GM12878 (cell line): ENCODE measurements at regions not wholly inside any gene's neighbourhood (a gene's known extent, or its start where the extent isn't known, plus 50 kb on each side); places are given as distances from the start of the nearest gene placed in this dataset.

Source experiments
- ATAC-seq: fragments of 200-7000 bp; cut with Tn5 transposase; 3 replicates; pipeline ENCODE4 v1.9.1; 2020; ENCODE audit warnings: mild to moderate bottlenecking, moderate library complexity
- BruUV-seq: library from RNA; stranded (reverse); fragments of 400-500 nt; replicated peaks from 2 replicates; lab custom pipeline; 2021; lab: Mats Ljungman, UMichigan
- CTCF ChIA-PET: fragments of 300-600 bp; sonication (Branson Sonifier 250); formaldehyde crosslinking; extraction: SDS; loops from one replicate; lab custom pipeline; 2021; ENCODE audit warnings: inconsistent platforms; lab: Yijun Ruan, JAX
- POLR2A ChIA-PET: fragments of 350-600 bp; formaldehyde crosslinking; extraction: SDS; loops from one replicate; lab custom pipeline; 2021; ENCODE audit warnings: inconsistent platforms; lab: Charles Lee
- RAD21 ChIA-PET: fragments of 300-600 bp; sonication (Branson Sonifier 250); formaldehyde crosslinking; loops from one replicate; lab custom pipeline; 2023; ENCODE audit warnings: antibody characterized with exemption; ENCODE audit not compliant: unreplicated experiment; lab: Charles Lee
- SMC1A ChIA-PET: fragments of 300-600 bp; sonication (Branson Sonifier 250); formaldehyde crosslinking; loops from one replicate; lab custom pipeline; 2023; ENCODE audit not compliant: unreplicated experiment, uncharacterized antibody; lab: Charles Lee
- DNase-seq: peaks from one replicate; pipeline ENCODE4 v3.0.0-alpha.2; 2011; ENCODE audit warnings: low read depth, low spot score
- FAIRE-seq: peaks from 3 replicates; lab custom pipeline; 2011; peaks lifted over from hg19 to GRCh38; lab: Jason Lieb, UNC
- H2AFZ ChIP-seq: 2 replicates; pipeline ENCODE4 v1.6.0; 2011; ENCODE audit warnings: low read depth, low read length, control low read depth; ENCODE audit not compliant: control insufficient read depth
- H3K27ac ChIP-seq: 2 replicates; pipeline ENCODE4 v1.5.1; 2011; ENCODE audit warnings: control low read depth; ENCODE audit not compliant: control insufficient read depth, insufficient read depth
- H3K27me3 ChIP-seq, 2 experiments: replicated peaks in 1 of 2; 2 replicates each; pipeline versions ENCODE4 v1.6.0 to v1.6.1; 2011; ENCODE audit warnings: low read length in 1 of 2; ENCODE audit not compliant: control insufficient read depth in 2 of 2, insufficient read depth in 2 of 2
- H3K36me3 ChIP-seq, 2 experiments: 2 replicates each; pipeline ENCODE4 v1.5.1; 2011; ENCODE audit warnings: low read length in 1 of 2; ENCODE audit not compliant: control insufficient read depth in 2 of 2, insufficient read depth in 2 of 2
- H3K4me1 ChIP-seq: 2 replicates; pipeline ENCODE4 v1.6.1; 2011; ENCODE audit warnings: mild to moderate bottlenecking, low read length, moderate library complexity, mixed read lengths; ENCODE audit not compliant: control insufficient read depth, insufficient read depth
- H3K4me2 ChIP-seq: 2 replicates; pipeline ENCODE4 v1.6.0; 2011; ENCODE audit warnings: control low read depth; ENCODE audit not compliant: control insufficient read depth, insufficient read depth
- H3K4me3 ChIP-seq: fragments of 200-600 bp; sonication (generic); 2 replicates; pipeline ENCODE4 v1.5.1; 2016
- H3K79me2 ChIP-seq: 2 replicates; pipeline ENCODE4 v1.6.0; 2011; ENCODE audit warnings: low read length; ENCODE audit not compliant: control insufficient read depth, insufficient read depth
- H3K9ac ChIP-seq: 2 replicates; pipeline ENCODE4 v1.8.0; 2011; ENCODE audit warnings: low read length, control low read depth, mixed read lengths; ENCODE audit not compliant: control insufficient read depth, insufficient read depth
- H3K9me3 ChIP-seq: replicated peaks from 3 replicates; pipeline ENCODE4 v1.5.1; 2011; ENCODE audit warnings: mild to moderate bottlenecking, low read length; ENCODE audit not compliant: control insufficient read depth, insufficient read depth
- H4K20me1 ChIP-seq: 2 replicates; pipeline ENCODE4 v1.6.0; 2011; ENCODE audit not compliant: control insufficient read depth, insufficient read depth
- BCLAF1 ChIP-seq: fragments of 450-650 bp; IDR thresholded peaks from 2 replicates; pipeline ENCODE4 v1.6.1; 2017; ENCODE audit warnings: antibody characterized with exemption, mild to moderate bottlenecking, moderate library complexity
- EED ChIP-seq: sonication (generic); IDR thresholded peaks from 2 replicates; pipeline ENCODE4 v1.6.1; 2016; ENCODE audit warnings: antibody characterized with exemption, low read depth
- FOXM1 ChIP-seq: IDR thresholded peaks from 2 replicates; pipeline ENCODE4 v1.6.1; 2012; ENCODE audit warnings: low read depth, mild to moderate bottlenecking, inconsistent platforms, low read length, moderate library complexity
- POLR2AphosphoS5 ChIP-seq: IDR thresholded peaks from 2 replicates; pipeline ENCODE4 v1.6.1; 2011; ENCODE audit warnings: mild to moderate bottlenecking, low read length, inconsistent platforms
- PRDM15 ChIP-seq: fragments of 450-650 bp; formaldehyde crosslinking; IDR thresholded peaks from 2 replicates; pipeline ENCODE4 v1.4.0; 2020; ENCODE audit warnings: mild to moderate bottlenecking, moderate library complexity
- RBBP5 ChIP-seq: fragments of 200-600 bp; sonication (generic); conservative IDR thresholded peaks from 2 replicates; pipeline ENCODE4 v1.6.1; 2016
- ZBTB33 ChIP-seq: fragments of 450-650 bp; IDR thresholded peaks from 2 replicates; pipeline ENCODE4 v1.6.1; 2017; ENCODE audit warnings: mild to moderate bottlenecking
- WGBS: methylation state at CpG from one replicate; pipeline ENCODE4 v1.1.6; 2016; ENCODE audit warnings: low lambda C conversion rate; ENCODE audit not compliant: insufficient replicate concordance, insufficient coverage; ENCODE audit errors: missing lambda C conversion rate; 5-methylcytosine and 5-hydroxymethylcytosine counted together
- in situ Hi-C: fragments of 300-500 bp; cut with MboI; formaldehyde crosslinking; loops from 9 replicates; pipeline ENCODE4 v1.14.3; 2018; ENCODE audit warnings: mixed read lengths
- intact Hi-C: fragments of 100-400 bp; cut with micrococcal nuclease; formaldehyde crosslinking; loops from one replicate; pipeline ENCODE4 v1.14.2; 2022; ENCODE audit not compliant: unreplicated experiment

GRCh38 chr15:25931851-25932250 lies 68.7 kb upstream of the ATP10A start:
- no peak overlapping the region for H2AFZ ChIP-seq
- WGBS, result 75% methylated on average over 1 of the region's 1 CpG
- ATAC-seq (no peak), FAIRE-seq (no peak), DNase-seq (no peak)
- POLR2A ChIA-PET, result no interaction called here
- H3K4me2 ChIP-seq, result no peak overlapping the region
- no peaks in the 10 kb centered on the region for H3K27me3 ChIP-seq
- no peaks in the 10 kb centered on the region for H3K4me1 ChIP-seq
- H3K27ac ChIP-seq, result no peak overlapping the region
- intact Hi-C loops (loop anchor here (5.0 kb wide), 2 partner anchors 80 to 240 kb away; no protein-coding TSS in a partner anchor), in situ Hi-C loops (loop anchor here (10.0 to 25.0 kb wide), 5 partner anchors 237 to 845 kb away; no protein-coding TSS in a partner anchor)
- H3K4me3 ChIP-seq, result no peak overlapping the region
- RAD21 ChIA-PET, result no interaction called here
- H3K79me2 ChIP-seq, result no peaks in the 10 kb centered on the region
- BruUV-seq, result no TSS peak
- no peaks in the 10 kb centered on the region; the same call in 2 of the 3 replicates for H3K9me3 ChIP-seq
- no peak for TF ChIP-seq FOXM1
- no peak for TF ChIP-seq EED
- TF ChIP-seq BCLAF1, result no peak
- no peak for TF ChIP-seq PRDM15 (CRISPR knock-in tag)
- no peak for TF ChIP-seq RBBP5
- TF ChIP-seq POLR2AphosphoS5, result no peak
- no peak for TF ChIP-seq ZBTB33
- H4K20me1 ChIP-seq, result no peaks in the 10 kb centered on the region
- H3K9ac ChIP-seq, result no peak overlapping the region
- CTCF ChIA-PET, result interaction anchor here (1.3 kb wide), 1 partner anchor 423 kb away, joined by 3 read pairs; no protein-coding TSS in a partner anchor
- H3K36me3 ChIP-seq, result no peaks in the 10 kb centered on the region
- SMC1A ChIA-PET, result no interaction called here
